NCI-H526 (cell line): ENCODE measurements at regions not wholly inside any gene's neighbourhood (a gene's known extent, or its start where the extent isn't known, plus 50 kb on each side); places are given as distances from the start of the nearest gene placed in this dataset.
"Not testable (repeated sequence)": the region's sequence is repeated elsewhere in the genome, so short reads cannot be mapped to it uniquely, and the experiment has no call there.

Experiments
- DNase-seq, 2 experiments: peaks; one replicate each; lab custom pipeline; 2025; lab: John Stamatoyannopoulos, UW

DNA sequence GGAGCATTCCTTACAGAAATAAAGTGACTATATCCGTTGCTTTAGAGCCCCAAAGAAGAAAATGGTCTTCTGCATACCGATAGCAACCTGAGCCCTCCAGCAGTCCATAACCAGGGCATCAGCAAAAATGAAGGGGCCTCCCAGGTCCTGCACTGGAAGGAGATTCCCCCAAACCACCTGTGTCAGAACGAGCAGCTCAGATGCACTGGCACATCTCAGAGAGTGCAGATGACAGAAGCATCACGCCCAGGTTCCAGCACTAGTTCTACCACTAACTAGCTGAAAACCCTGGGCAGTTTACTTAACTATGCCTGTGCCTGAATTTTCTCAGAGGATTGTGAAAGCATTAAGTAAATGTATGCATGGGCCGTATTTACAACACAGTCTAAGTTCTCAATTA lies 466.7 kb upstream of the MYT1L start:
- no peak for DNase-seq

DNA sequence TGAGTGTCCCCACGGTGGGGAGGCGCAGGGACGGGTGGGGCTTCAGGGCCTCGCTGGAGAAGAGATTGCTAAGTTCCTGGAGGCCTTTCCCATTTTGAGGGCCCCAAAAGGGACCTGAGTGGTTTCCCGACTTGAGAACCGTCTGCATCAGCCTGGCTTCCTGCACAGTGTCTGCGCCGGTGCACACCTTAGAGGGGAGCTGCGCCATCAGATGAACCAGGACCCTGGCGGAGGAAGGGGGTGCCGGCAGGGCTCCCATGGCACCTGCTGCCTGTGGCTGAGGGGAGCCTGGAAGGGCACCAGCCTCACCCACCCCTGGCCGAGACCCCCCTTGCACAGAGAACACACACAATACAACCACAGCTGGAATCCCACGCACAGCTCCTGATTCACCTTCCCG lies 465.1 kb upstream of the MYT1L start:
- DNase-seq: no peak

DNA sequence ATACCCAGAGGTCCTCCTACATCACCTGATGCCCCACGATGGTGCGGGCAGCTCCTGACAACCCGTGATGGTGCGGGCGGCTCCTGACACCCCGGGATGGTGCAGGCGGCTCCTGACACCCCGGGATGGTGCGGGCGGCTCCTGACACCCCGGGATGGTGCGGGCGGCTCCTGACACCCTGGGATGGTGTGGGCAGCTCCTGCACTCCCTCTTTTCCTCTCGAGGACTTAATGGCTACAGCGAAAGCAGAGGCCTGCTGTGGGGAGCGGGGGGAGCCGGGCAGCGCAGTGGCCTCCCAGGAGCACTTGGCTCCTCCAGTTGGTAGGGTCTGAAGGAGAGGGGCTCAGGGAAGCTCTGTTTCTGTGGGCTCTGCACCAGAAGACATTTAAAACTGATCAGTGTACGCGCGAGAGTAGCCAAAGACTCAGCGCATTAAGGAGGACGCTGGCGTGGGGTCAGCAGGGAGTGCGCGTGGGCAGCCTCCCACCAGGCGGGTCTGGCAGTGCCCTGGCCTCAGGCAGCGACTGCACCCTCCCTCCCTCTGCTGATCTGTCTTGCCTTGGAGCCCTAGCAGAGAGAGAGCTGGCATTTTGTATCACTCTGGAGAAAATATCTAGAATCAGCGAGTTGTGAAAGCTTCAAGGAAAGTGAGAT lies 464.5 kb upstream of the MYT1L start:
- DNase-seq: no peak

DNA sequence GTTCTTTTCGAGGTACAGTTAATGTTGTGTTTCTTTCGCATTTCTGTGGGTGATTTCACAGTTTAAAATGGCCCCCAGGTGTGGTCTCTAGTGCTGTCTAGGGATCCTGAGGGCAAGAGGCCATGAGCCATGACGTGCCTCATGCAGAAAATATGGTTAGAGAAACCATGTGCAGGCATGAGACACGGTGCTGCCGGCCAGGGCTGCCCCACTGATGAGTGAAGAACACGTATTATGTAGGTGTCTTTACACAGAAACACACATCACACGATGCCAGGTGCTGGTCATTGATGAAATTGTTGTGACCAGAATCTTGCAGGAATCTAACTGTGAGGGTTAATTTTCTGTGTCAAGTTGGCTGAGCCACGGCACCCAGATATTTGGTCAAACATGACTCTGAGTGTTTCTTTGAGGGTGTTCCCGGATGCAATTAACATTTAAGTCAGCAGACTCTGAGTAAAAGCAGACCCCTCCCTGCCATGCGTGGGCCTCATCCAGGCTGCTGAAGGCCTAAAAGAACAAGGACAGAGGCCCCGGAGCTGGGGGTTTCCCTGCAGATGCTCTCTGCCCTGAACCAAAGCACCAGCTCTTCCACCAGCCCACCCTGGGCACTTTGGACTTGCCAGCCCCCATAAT lies 463.0 kb upstream of the MYT1L start:
- DNase-seq: no peak

DNA sequence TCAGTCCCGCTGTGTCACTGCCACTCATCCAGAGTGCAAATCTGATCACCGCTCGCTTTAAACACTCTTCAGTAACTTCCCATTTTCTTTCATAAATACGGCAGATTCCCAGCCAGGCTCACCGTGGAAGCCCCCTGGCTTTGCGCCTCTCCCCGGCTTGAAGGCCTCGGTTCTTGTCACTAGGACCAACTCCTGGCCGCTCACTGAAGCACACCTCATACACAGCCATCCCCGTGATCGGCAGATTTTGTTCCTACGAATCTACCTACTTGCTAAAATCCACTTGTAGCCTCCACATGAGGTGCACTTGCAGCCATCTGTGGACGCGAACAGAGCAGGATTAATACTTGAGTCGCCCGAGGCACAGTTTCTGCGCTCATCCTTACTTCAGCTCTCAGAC lies 462.4 kb upstream of the MYT1L start:
- DNase-seq: no peak

DNA sequence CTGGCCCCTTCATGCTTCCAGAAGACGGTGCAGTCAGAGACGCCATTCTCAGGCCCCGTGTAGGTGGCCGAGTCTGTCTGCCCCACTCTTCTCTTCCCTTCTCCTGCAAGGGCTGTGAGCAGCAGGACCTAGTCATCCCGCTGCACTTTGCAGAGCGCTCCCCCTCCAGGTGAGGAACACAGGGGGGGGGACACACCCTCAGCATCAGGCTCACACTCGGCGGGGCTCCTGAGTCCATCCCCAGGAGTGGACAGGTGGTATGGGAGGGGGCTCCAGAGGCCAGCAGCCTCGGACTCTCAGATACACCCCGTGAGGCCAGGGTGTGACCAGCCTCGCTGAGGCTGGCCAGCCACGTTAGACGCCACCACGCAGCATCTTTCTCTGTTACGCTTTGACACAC lies 460.5 kb upstream of the MYT1L start:
- no peak for DNase-seq

DNA sequence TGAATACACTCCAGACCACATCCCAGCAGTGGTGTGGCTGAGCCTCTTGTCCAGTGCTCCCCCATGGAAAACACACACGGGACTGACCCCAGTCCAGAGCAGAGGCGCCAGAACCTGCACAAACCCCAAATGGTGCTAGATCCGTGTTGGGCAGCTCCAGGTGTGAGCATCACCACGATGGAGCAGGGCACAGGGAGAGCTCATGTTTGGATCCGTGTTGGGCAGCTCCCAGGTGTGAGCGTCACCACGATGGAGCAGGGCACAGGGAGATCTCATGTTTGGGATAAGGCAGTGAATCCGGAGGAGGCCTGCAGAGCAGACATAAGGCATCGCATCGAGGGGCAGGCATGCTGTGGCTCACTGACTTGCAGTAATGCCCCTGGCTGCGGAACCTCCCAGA lies 460.0 kb upstream of the MYT1L start:
- DNase-seq: no peak

DNA sequence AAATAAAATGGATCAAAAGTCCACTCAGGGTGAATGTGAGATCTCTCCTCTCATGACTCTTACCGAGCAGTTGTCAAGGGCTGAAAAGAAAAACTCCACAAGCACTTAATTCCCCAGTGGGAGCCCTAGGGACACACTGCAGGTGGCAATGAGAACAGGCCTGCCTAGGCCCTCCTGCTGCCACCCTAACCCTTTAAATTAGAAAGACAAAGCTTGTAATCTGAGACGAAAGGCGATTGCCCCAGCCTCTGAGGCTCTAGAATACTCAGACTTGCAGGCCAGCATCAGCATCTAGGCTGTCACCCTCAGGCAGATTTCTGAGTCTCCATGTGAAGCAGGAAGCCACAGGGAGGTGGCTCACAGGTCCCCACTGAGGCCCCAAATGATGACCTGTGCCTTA lies 457.0 kb upstream of the MYT1L start:
- DNase-seq: peak in 1 of 2 experiments; percentile 9

DNA sequence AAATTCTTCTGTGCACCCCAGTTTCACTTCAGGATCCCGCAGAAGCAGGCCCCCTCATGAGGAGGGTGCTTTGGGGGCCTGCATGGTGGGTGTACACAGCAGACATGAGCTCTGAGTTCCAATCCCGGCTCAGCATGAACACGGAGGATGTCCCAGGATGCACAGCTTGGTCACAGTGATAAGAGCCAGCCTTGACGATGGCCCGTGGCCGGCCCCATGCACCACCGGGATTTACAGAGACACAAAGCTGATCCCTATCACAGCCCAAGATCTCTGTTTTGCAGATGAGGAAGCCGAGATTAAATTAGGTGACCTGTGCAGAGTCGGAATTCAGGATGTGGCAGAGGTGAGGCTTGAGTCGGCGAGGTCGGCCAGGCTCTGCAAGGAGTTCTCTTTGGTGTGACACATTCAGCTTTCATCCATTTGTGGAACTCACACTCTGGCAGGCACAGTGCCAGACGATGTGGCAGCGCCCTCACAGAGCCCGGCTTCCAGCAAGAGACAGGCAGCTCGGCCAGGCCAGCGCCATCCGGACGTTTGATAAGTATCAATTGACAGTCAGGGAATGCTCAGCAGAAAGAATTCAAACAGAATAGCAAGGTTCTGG lies 456.3 kb upstream of the MYT1L start:
- DNase-seq: no peak

DNA sequence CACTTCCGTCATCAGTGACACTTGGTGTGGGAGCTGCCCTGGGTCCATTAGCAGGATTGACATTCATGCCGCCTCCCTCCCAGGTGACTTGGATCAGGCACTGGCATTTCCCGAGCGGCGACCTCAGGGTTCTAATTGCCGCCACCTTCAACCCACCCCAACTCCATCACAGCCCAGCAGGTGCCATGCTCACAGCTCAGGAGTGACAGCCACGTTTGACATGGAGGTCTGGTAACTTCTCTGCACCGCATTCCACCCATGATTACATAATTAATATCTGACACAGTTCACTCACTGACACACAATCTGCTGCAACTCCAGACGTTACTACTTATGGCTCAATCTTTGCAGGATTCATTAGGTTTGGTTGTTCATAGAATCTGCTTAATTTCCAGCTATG lies 450.9 kb upstream of the MYT1L start:
- no peak for DNase-seq

DNA sequence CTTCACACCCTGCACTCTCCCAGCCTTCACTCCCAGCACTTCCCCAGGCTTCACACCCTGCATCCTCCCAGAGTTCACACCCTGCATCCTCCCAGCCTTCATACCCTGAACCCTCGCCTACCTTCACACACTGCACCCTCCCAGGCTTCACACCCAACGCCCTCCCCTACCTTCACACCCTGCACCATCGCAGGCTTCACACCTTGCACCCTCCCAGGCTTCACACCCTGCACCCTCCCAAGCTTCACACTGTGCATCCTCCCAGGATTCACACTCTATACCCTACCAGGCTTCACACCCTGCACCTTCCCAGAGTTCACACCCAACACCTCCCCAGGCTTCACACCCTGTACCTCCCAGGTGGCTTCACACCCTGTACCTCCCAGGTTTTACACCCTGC lies 448.7 kb upstream of the MYT1L start:
- DNase-seq: no peak

DNA sequence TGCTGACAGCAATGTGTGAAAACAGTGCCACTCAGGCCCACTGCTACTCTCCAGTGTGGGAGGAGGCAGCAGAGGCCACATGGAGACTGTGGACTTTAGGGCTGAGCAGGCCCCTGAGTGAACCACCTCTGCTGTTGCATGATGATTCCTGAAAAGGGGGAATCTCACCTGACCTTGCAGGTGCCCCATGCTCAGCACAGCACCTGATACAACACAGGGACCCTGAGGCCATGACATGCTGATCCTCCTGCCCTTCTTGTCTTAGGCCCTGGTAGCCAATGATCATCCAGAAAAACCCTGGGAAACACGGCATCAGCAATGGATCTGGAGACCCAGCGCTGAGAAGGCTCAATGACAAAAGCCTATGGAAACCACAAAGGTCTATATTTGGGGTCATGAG lies 446.8 kb upstream of the MYT1L start:
- DNase-seq: no peak

DNA sequence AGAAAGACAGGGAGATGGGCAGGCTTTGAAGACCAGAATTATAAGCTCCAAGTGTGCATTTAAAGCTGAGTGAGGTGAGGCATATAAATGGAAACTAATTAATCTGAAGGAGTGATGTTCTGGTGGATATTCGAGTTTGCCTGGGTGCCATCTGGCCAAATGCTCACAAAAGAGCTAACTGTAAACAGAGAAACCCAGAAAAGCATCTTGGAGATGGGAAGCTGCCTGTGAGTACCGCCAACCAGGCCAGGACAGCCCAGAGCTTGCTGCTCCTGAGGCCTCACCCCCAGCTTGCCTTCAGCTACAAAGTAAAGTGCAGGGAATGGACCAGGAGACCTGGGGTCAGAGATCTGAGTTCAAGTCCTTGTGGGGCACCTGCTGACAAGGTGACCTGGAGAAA lies 446.1 kb upstream of the MYT1L start:
- no peak for DNase-seq

DNA sequence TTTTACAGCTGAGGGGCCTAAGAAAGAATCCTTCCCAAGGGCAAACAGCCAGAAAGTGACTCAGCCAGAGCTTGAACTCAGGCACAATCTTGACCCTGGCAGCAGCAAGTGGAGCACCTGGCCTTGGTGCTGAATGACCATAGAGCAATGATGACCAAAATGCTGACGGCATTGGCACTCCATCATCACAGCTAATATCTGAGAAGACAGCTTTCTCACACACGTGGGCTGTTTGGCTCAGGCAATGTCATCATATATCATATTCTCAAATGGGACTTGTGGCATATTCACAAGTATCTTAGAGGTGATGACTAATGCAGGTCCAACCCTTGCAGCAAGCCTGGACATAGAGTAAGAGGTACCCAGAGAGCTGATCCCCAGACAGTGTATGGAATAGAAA lies 443.9 kb upstream of the MYT1L start:
- no peak for DNase-seq

DNA sequence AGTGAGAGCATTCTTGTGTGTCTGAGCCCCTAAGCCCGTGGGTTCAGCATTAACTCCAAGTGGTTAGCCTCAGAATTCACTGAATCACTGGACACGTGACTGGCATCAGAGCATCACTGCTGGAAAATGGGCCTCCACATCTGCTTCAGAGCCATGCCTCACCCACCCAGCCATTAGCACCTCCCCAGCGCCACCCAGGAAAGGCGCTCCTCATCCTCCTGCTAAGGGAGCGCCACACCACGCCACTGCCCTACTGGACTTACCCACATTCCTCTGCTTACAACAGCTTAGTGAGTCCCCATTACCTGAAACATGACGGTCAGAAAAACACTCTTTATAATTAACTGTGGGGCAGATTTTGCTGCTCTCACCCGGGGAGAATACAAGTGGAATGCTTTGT lies 442.6 kb upstream of the MYT1L start:
- no peak for DNase-seq

DNA sequence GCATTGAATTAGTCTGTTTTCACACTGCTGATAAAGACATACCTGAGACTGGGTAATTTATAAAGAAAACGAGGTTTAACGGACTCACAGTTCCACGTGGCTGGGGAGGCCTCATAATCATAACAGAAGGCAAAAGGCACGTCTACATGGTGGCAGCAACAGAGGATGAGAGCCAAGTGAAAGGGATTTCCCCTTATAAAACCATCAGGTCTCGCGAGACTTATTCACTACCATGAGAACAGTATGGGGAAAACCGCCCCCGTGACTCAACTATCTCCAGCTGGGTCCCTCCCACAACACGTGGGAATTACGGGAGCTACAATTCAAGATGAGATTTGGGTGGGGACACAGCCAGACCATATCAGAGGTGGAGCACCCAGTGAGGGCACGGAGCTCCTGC lies 442.0 kb upstream of the MYT1L start:
- not testable (repeated sequence) for DNase-seq

DNA sequence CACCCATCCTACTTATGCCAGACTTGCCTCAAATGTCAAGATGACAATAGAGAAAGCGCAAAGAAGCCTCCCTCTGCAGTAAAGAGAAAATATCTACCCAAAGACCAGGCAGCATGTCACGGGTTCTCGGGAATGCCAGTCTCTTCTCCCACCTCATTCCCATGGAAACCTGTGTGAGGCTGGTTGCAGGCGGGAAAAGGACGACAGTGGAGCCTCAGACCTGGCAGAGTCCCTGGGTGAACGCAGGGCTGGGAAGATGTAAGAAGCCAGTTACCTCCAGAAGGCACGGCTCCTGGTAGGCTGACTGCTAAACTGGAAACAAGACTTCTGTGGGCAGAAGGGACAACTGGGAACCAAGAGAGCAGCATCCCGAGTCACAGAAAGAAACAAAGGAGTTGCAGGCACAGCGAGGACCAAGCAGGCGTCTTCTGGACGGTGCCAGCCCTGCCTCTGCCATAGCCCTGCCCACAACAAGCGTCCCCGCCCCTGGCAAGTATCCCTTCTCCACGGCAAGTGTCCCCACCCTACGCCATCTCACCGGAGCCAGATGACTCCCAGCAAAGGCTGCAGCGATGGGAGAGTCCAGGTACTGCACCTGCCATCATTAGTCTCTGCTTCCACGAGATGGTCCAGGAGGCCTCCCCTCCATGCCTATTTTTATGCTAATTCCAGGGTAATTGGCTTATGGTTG lies 440.8 kb upstream of the MYT1L start:
- DNase-seq: no peak

DNA sequence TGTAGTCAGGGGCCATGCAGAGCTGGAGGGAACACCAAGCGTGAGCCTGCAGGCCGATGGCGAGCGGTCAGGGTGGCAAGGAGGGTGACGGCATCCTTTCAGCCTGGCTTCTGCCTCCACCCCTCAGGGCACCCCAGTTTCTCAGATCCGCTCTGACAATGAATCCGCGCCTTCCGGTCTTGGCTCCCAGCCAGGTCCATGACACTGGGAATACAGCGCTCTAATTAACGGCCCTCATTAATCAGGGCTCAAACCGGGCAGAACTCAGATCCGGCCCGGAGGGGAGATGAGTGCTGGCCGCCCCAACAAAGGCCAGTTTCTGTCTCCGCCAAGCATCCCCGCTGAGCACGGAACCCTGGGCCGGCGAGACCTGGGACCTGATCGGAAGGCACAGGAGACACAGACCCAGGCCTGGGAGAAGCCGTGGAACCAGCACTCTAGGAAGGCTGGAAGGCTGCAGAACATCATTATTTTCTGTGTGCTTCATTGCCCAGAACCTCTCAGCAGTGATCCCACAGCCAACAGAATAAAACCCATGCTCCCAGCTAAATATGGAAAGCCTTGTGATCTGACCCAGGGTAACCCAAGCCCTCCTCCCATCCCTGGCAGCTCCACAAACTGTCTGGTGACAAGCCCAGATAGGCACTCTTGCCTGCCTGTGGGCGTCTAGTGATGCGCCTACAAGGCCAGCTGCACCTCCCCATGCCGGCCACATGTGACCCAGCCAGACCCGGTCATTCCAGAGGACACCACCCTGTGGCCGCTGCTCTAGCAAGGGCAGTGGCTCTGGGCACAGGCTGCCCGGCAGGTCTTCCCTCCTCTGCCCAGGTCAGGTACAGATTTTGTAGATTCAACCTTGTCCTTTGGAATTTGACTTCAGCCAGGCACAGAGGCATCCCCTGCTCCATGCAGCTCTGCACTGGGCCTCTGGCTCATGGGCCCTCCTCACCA lies 438.7 kb upstream of the MYT1L start:
- no peak for DNase-seq

DNA sequence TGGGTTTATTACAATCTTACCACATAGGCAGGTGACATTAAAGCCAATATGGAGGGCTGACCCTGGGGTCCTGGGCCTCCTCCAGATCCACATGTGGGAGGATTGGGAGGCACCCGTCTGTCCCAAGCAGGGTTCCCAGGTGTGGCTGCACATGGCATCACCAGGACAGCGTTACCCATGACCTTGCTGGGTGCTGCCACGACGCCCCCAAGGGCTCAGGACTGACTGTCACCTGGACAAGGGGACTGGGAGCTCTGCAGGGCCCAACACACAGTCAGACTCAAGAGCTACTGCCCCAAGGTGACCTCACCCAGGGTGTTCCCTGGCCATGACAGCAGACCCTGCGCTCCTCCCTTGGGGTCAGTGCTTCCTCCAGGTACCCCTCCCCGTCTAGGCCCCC lies 437.4 kb upstream of the MYT1L start:
- no peak for DNase-seq

DNA sequence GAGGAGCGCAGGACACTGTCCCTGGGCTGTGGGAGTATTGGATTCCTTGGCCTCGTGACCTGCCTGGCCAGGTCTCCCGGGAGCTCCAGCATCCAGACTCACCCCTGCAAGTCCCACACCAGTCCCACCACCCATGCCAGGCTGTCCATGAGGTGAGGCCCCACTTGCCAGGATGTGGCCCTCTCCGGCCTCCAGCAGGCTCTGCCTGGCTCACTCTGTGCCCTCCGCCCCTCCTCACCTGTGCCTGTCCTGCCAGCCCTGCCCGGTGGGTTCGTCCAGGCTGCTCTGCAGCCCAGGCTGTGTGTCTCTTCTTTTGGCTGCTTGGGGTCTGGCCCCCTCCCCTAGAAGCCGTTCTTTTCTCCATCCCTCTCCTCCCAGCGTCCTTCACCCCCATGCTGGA lies 436.8 kb upstream of the MYT1L start:
- DNase-seq: no peak

DNA sequence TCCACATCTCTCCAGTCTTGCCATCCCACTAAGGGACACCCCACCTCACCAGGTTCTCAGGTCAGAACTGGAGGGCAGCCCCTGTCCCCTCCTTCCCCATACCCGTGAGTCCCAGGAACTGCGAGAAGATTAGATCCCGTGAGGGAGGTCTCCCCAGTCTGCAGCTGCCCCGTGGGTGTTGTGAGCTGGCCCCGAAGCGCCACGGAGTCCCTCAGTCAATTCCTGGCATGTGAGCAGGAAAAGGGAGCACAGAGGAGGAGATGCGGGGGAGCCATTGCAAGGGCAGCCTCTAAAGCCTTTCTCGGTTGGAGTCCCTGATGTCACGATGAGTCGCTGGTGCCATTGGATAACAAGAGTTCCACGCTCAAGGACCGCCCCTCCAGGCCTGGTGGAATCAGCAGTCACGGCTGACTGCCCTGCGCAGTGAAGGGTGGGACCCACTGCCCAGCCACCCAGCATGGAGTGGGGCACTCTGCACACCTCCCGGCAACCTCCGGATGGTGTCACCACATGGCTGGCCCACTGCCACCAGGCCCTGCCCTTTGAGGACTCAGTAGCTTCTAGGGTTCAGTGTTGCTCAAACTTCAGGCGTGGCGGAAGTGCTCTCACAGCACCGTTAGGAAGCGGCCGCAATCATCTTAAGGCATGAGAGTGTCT lies 434.9 kb upstream of the MYT1L start:
- no peak for DNase-seq
